Neural progenitor cell (in vitro differentiated cells): ENCODE measurements at regions not wholly inside any gene's neighbourhood (a gene's known extent, or its start where the extent isn't known, plus 50 kb on each side); places are given as distances from the start of the nearest gene placed in this dataset.

Source experiments
- EZH2phosphoT487 ChIP-seq: fragments of 200-600 bp; sonication (generic); IDR thresholded peaks from 2 replicates; pipeline ENCODE4 v1.6.1; 2017; ENCODE audit warnings: antibody characterized with exemption
- TF ChIP-seq, protein P1 (sequence below): fragments of 200-600 bp; sonication (generic); IDR thresholded peaks from 2 replicates; pipeline ENCODE4 v1.5.1; 2017; ENCODE audit warnings: antibody characterized with exemption, mild to moderate bottlenecking

DNA sequence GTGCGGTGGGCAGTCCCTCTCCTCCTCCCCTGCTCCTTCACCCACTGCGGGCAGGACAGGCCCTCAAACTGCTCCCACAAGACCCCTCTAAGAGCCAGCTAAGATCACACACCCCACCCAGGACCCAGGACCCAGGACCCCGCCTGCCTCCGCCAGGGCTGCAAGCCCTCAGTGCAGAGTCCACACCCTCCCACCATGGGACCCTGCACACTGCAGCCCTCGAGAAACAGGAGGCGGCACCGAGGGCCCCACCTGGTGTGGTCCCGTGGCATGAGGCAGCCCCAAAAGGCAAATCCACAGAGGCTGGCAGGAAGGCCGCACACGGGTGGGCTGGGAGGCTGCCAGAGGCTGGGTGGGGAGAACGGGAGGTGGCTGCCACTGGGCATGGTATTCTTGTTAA lies 94.7 kb downstream of the ENGASE start:
- TF ChIP-seq, protein P1, sequence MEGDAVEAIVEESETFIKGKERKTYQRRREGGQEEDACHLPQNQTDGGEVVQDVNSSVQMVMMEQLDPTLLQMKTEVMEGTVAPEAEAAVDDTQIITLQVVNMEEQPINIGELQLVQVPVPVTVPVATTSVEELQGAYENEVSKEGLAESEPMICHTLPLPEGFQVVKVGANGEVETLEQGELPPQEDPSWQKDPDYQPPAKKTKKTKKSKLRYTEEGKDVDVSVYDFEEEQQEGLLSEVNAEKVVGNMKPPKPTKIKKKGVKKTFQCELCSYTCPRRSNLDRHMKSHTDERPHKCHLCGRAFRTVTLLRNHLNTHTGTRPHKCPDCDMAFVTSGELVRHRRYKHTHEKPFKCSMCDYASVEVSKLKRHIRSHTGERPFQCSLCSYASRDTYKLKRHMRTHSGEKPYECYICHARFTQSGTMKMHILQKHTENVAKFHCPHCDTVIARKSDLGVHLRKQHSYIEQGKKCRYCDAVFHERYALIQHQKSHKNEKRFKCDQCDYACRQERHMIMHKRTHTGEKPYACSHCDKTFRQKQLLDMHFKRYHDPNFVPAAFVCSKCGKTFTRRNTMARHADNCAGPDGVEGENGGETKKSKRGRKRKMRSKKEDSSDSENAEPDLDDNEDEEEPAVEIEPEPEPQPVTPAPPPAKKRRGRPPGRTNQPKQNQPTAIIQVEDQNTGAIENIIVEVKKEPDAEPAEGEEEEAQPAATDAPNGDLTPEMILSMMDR, result no peak
- no peak for TF ChIP-seq EZH2phosphoT487
